ENCODE measurements at regions not wholly inside any gene's neighbourhood (a gene's known extent, or its start where the extent isn't known, plus 50 kb on each side); places are given as distances from the start of the nearest gene placed in this dataset.

DNA sequence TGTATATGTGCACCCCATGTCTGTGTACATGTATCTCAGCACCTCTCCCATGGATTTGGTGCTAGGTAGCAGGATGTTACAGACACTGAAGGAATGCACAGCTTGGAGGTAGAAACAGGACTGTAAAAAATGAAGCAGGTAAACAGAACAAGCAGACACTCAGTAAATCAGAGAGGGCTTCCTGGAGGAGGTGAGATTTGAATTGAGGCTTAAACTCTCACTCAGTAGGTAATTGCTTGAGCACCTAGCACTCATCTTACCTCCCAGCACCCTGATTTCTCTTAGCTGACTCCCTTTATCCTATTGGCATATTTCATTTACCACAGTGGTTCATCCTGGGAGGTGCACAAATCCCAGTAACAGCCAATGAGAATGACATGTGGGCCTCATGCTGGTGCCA, 537.9 kb upstream of the RAB6C start:
- Histone ChIP-seq H3K27me3 (no peaks in the 10 kb centered on the region), H3K27ac (no peak overlapping the region), H3K36me3 (no peaks in the 10 kb centered on the region), H3K9me3 (no peaks in the 10 kb centered on the region), H3K4me1 (no peaks in the 10 kb centered on the region), H3K4me3 (no peak overlapping the region)
- TF ChIP-seq EP300 (IDR thresholded peaks at IDR 0.05) (no peak), POLR2A (IDR thresholded peaks at IDR 0.05) (no peak)
- TF ChIP-seq, protein P1, sequence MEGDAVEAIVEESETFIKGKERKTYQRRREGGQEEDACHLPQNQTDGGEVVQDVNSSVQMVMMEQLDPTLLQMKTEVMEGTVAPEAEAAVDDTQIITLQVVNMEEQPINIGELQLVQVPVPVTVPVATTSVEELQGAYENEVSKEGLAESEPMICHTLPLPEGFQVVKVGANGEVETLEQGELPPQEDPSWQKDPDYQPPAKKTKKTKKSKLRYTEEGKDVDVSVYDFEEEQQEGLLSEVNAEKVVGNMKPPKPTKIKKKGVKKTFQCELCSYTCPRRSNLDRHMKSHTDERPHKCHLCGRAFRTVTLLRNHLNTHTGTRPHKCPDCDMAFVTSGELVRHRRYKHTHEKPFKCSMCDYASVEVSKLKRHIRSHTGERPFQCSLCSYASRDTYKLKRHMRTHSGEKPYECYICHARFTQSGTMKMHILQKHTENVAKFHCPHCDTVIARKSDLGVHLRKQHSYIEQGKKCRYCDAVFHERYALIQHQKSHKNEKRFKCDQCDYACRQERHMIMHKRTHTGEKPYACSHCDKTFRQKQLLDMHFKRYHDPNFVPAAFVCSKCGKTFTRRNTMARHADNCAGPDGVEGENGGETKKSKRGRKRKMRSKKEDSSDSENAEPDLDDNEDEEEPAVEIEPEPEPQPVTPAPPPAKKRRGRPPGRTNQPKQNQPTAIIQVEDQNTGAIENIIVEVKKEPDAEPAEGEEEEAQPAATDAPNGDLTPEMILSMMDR (IDR thresholded peaks at IDR 0.05), result no peak
- DNase-seq (ENCODE audit: low spot score in 2 of 2), result no peak

DNA sequence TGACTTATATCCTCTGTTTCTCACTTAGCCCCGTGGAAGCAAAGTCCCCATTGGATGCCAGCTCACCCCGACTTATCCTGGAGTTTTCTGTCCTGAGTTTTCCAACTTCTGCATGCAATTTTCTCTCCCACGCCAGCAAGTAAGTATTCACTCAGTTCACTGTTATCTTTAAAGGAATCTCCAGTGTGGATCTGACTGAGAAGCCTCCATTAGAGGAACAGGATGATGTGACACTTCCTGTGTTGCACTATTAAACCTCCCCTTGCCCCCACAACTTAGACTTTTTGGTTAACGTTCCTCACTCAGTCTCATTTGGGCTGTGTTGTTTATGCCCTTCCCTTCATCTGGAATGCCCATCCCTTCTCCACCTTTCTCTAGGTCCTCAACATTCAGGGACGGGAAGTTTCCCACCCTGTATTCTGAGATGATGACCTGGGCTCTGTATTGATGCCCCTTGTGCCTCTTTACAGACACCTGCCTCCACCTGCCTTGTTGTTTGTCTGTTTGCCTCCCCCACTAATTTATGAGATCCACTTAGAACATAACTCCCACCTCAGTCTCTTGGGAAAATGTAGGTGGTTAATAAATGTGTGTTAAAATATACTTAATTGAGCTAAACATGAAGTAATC, 536.1 kb upstream of the RAB6C start:
- 66 to 74% methylated on average over 5 of the region's 5 CpGs for WGBS, 2 donors
- DNase-seq (ENCODE audit: low spot score in 2 of 2), result no peak
- no peaks in the 10 kb centered on the region for H3K4me1 ChIP-seq
- H3K27ac ChIP-seq, result no peak overlapping the region
- no peaks in the 10 kb centered on the region for H3K9me3 ChIP-seq
- H3K36me3 ChIP-seq, result no peaks in the 10 kb centered on the region
- H3K27me3 ChIP-seq, result no peaks in the 10 kb centered on the region
- TF ChIP-seq, protein P1 (IDR thresholded peaks at IDR 0.05), result no peak
- no peak for TF ChIP-seq POLR2A (IDR thresholded peaks at IDR 0.05)
- TF ChIP-seq EP300 (IDR thresholded peaks at IDR 0.05), result no peak
- no peak overlapping the region for H3K4me3 ChIP-seq

DNA sequence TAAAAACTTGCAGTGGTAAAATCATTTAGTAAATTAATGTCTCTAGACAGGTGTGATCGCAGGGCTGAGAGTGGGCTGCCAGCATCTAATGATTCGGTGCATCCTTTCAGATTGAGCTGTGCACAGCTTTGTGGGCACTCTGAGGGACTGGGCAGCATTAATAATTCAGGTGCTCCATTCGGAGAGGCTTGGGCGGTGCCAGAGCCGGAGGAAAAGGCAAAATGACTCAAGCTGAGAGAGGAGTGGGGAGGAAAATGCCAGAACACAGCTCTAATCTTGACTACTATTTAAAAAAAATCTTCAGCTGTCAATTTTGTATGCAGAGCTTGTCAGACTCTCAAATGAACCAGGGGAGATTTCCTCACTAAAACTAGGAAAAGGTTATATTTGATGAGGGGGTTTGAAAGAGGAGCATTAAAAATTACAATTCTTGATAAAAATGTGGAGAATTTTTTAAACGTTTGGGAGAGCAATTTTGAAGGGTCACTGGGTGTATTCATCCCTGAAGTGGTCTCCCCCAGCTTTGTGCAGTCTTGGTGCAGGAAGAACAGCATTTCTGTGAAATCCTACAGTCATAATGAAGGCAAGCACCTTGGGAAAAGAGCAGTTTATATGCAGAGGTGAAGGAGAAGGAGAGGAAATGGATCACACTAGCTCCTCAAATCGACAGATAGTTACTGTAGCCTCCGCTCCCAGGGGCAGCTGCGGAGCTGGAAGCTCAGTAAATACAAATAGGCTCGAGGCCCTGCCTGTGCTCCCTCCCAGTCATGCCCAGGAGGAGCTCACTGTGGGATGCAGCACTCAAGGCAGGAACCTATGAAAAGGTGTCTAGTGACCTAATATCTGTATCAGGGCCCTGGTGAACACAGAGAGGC, 535.4 kb upstream of the RAB6C start:
- DNase-seq (ENCODE audit: low spot score in 2 of 2), result no peak
- Histone ChIP-seq H3K27ac (no peak overlapping the region), H3K36me3 (no peaks in the 10 kb centered on the region), H3K4me1 (no peaks in the 10 kb centered on the region), H3K9me3 (no peaks in the 10 kb centered on the region), H3K27me3 (no peaks in the 10 kb centered on the region), H3K4me3 (no peak overlapping the region)
- WGBS, 2 donors, result 52 to 69% methylated on average over 10 of the region's 10 CpGs
- TF ChIP-seq, protein P1 (IDR thresholded peaks at IDR 0.05), result no peak
- TF ChIP-seq POLR2A (IDR thresholded peaks at IDR 0.05) (no peak), EP300 (IDR thresholded peaks at IDR 0.05) (no peak)

DNA sequence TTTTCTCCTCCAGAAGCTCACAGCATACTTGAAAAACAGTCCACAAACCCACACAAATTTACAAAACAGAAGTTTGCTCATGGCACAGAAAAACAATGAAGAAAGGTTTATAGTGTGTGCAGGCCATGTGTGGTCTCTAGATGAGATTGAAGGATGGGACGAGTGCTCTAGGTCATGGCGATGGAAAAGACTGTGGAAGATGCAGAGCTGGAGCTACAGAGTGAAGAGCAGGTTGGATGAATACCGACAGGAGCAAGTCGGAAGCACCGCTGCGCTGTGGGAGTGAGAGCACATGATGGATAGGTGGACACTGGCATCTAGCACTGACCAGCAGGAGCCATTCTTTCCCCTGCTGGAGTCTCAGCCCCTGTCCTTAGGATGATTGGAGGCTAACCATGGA, 534.7 kb upstream of the RAB6C start:
- WGBS, 2 donors, result 80 to 83% methylated on average over 6 of the region's 6 CpGs
- no peak for DNase-seq (ENCODE audit: low spot score in 2 of 2)
- TF ChIP-seq, protein P1 (IDR thresholded peaks at IDR 0.05), result no peak
- TF ChIP-seq POLR2A (IDR thresholded peaks at IDR 0.05), result no peak
- Histone ChIP-seq H3K27me3 (no peaks in the 10 kb centered on the region), H3K36me3 (no peaks in the 10 kb centered on the region), H3K27ac (no peak overlapping the region), H3K9me3 (no peaks in the 10 kb centered on the region), H3K4me1 (no peaks in the 10 kb centered on the region), H3K4me3 (no peak overlapping the region)

DNA sequence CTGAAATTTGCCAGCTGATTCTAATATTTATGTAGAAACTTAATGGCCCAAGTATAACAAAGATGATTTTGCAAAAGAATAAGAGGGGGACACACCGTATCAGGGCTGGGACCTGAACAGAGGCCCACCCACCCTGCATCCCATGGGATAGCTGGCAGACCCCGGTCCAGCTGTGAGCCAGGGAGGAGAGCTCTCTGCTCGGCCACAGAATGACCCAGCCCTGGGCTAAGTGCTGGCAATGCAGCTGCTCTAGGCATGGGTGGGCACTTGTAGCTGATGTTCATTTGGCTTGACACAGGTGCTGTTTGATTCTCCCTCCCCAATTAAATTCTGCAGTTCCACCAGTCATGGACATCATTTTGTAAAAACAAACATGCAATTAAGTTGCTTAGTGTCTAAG, 522.8 kb upstream of the RAB6C start:
- DNase-seq (ENCODE audit: low spot score in 2 of 2), result no peak
- Histone ChIP-seq H3K9me3 (no peaks in the 10 kb centered on the region), H3K4me3 (no peak overlapping the region), H3K36me3 (no peaks in the 10 kb centered on the region), H3K27ac (no peak overlapping the region), H3K4me1 (no peaks in the 10 kb centered on the region), H3K27me3 (no peaks in the 10 kb centered on the region)
- TF ChIP-seq, protein P1 (IDR thresholded peaks at IDR 0.05), result no peak
- TF ChIP-seq POLR2A (IDR thresholded peaks at IDR 0.05) (no peak), EP300 (IDR thresholded peaks at IDR 0.05) (no peak)
- WGBS, 2 donors, result 36 to 37% methylated on average over 3 of the region's 3 CpGs
